ENCODE measurements at regions not wholly inside any gene's neighbourhood (a gene's known extent, or its start where the extent isn't known, plus 50 kb on each side); places are given as distances from the start of the nearest gene placed in this dataset.

DNA sequence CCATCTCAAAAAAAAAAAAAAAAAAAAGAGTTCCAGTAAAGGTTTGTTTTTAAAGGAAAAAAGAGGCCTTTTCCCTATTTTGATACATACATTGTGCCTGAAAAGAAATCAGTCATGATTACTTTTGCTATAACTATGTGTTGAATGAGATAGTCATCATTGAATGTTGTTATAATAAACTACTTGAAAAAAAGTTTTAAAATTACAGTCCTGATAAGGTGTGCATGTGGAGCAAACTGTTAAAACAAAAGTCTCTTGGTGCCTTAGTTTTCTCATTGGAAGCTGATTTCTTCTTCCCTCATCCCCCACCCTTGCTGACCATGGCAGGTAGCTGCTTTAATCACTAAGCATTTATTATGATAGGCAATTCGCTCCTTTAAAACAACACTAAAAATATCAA is 172.3 kb upstream of the TBCA start:
- DNase-seq (ENCODE audit: low read depth), result no peak

DNA sequence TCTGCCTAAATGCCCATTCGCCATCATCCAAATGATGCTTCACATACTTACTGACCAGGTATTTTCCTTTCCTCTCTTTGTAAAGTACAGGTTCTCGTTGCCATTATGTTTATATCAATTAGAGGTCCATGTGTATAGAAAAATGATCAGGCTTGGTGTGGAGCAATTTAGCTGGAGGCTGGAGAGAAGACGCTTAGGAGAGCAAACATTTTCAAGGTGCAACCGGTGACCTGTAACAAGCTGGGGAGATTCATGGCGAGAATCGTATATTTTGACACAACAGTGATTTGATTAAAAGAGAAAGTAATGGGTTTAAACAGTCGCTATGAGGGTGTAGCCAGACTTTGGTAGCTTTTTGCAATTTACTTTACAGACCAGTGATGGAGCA is 170.9 kb upstream of the TBCA start:
- DNase-seq (ENCODE audit: low read depth), result no peak

- DNase-seq (ENCODE audit: low read depth), result no peak
Measured at GRCh38 chr5:77946381-77947040, 170.4 kb upstream of the TBCA start.

GRCh38 chr5:77945874-77946273 is 169.7 kb upstream of the TBCA start:
- no peak for DNase-seq (ENCODE audit: low read depth)

- no peak for DNase-seq (ENCODE audit: low read depth)
Measured at GRCh38 chr5:77944757-77945340, 168.7 kb upstream of the TBCA start.

- DNase-seq (ENCODE audit: low read depth), result no peak
Measured at GRCh38 chr5:77943851-77944250, 167.7 kb upstream of the TBCA start.

DNA sequence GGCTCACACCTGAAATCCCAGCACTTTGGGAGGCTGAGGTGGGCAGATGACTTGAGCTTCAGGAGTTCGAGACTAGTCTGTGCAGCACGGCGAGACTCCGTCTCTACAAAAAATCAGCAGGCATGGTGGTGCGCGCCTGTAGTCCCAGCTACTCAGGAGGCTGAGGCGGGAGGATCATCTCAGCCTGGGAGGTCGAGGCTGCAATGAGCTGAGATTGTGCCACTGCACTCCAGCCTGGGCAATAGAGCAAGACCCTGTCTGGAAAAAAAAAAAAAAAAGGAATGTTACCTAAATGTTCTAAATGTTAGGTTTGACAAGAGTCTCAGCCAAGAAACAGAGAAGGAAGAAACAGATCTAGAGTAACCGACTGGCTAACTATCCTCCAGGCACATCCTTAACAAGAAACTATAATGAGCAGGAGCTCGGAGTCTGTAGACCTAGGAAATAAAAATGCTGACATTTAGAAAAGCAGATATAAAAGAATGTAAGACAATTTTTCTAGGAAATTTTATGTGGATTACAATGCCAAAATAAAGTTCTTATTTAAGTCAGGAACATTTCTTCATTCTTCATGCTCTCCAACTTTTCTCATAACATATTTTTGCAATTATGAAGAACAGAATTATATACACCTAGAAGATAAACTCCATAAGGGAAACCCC is 166.6 kb upstream of the TBCA start:
- no peak for DNase-seq (ENCODE audit: low read depth)

DNA sequence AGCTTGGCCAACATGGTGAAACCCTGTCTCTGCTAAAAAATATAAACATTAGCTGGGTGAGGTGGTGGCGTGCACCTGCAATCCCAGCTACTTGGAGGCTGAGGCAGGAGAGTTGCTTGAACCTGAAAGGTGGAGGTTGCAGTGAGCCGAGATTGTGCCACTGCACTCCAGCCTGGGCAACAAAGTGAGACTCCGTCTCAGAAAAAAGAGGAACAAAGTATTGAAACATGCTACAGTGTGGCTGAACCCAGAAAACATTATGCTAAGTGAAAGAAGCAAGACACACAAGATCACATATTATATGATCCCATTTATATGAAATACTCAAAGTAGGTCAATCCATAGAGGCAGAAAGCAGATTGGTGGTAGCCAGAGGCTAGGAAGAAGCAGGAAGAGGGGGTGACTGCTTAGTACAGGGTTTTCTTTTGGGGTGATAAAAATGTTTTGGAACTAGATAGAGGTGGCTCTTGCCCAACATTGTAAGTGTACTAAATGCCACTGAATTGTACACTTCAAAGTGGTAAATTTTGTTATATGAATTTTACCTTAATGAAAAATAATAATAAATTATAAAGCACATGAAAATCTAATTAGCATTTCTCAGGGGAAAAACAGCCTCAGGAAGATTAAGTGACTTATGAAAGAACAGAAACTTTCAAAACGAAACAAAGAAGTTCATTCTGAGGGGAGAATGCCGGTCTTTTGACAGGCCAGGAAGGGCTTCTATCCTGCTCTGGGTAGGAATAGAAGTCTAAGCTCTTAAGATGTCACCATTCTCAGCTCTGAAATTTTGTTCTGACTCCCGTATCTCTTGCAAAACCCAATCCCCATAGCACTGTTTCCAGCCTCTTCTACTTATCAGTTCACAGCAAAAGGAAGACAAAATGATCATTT is 161.1 kb upstream of the TBCA start:
- DNase-seq (ENCODE audit: low read depth), result no peak

- DNase-seq (ENCODE audit: low read depth), result no peak
Measured at GRCh38 chr5:77936365-77936693, 160.2 kb upstream of the TBCA start.

DNA sequence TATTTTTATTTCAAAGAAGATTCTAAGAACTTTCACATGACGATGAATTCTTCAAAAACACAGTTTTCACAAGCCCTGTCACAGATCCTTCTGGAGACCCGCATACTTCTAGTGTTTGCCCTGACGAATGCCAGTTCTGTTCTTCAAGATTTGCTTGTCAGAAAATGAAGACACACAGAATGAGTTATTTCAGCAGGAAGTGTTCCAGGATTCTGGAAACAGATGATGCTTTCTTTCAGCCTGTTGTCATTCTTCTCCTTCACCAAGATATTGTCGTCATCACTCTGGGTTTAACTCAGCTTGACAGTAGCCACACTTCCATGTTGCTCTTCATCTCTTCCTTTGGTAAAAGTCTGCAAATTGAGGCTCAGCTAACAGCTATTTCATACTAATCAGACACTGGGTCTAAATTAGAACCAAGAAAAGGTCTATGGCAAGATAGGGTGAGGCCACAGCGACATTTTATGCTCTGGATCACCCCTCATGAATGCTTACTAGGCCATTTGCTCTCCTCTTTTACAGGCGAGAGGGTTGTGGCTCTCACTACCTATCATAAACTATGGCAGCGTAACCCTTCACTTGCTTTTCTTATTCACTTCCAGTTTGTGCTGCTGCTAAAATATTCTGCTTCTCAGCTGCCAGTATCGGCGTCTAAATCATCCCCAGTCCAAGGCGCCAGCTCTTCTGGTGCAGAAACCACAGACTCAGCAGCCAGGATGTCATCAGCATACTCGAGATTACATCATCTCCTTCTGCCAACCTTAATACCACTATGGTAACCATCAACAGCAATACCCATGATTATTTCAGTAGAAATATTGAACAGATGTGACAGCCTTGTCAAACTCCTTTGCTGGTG is 159.6 kb upstream of the TBCA start:
- DNase-seq (ENCODE audit: low read depth), result no peak

DNA sequence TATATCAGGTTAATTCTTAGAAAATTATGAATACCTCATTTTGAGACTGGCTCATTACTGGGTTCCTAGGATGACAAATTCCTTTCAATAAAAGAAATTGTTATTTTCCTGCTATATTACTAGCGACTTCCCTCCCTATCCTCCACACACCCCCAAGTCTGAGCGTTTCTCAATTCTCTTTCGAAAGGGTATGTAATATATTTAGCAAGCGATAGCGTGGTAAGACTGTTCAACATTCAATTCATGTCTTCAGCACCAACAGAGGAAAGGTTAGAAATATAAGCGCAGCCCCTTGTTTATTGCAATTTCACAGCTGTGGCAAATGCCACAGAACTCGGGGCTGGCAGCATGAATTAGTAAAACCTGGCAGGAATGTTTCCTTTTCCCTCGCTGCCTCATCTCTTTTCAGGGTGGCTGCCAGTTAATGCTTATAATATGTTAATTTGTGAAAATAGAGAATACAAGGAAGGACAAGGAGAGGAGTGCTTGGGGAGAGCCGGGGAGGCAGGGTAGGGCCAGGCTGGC is 152.7 kb upstream of the TBCA start:
- DNase-seq (ENCODE audit: low read depth), result no peak

DNA sequence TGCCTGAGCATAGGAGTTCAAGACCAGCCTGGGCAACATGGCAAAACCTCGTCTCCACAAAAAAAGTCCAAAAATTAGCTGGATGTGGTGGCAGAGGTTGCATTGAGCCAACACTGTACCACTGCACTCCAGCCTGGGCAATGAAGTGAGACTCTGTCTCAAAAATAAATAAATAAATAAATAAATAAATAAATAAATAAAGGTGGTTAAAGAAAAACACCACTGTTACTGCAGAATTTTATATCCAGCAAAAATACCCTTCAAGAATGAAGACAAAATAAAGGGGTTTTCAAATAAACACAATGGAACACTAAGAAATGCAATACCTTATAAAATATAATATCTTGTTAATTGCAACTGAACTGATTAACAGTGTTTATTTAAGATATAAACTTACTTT is 150.2 kb upstream of the TBCA start:
- DNase-seq (ENCODE audit: low read depth), result no peak

DNA sequence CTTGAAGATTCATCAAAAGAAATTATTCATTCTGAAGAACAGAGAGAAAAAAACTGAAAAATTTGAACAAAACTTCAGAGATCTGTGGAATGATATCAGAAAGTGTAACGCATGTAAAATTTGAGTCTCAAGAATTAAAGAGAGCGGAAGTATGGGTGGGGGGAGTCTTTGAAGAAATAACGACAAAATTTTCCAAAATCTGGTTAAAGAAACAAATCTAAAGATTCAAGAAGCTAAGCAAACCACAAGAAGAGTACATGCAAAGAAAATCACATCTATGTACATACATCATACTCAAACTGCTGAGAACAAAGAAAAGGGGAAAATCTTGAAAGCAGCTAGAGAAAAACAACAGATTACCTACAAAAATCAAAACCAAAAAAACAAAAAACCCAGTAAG is 149.4 kb upstream of the TBCA start:
- no peak for DNase-seq (ENCODE audit: low read depth)

GRCh38 chr5:77924081-77924480 is 147.9 kb upstream of the TBCA start:
- DNase-seq (ENCODE audit: low read depth), result no peak

DNA sequence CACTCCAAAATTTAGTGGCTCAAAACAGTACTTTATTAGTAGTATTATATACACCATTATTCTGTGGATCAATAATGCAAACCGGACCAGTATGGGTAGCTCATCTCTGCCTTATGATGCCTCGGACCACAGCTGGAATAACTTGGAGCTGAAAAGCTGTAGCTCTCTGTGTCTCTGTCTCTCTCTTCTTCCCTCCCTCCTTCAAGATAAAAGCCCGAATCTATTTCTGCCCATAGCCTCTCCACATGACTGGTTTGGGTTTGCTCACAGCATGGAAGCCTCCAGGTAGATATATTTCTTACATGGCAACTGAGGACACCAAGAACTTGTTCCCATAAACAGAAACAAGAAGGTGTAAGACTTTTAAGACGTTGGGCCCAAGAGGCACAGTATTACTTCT is 147.5 kb upstream of the TBCA start:
- no peak for DNase-seq (ENCODE audit: low read depth)

- no peak for DNase-seq (ENCODE audit: low read depth)
Measured at GRCh38 chr5:77921094-77921768, 145.1 kb upstream of the TBCA start.

- no peak for DNase-seq (ENCODE audit: low read depth)
Measured at GRCh38 chr5:77920359-77921058, 144.4 kb upstream of the TBCA start.

GRCh38 chr5:77915346-77915745 is 139.2 kb upstream of the TBCA start:
- no peak for DNase-seq (ENCODE audit: low read depth)

DNA sequence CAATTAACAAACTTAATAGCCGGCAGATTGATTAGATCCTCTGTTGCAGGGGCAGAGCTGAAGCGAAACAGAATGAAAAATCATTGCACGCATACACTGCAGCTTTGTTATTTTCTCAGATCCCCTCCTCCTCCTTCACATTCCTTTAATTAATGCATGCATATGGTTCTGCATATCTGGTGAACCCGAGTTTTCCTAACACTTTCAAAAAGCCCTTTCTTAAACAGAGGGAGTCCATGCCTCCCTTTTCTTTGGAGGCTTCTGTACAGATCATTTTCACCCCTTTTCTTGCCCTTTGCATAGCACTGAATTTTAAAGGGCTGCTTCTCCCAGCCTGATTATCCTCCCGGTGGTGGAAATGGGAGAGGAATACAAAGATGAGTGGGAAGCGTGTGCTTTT is 136.6 kb upstream of the TBCA start:
- no peak for DNase-seq (ENCODE audit: low read depth)

- no peak for DNase-seq (ENCODE audit: low read depth)
Measured at GRCh38 chr5:77910602-77911188, 134.6 kb upstream of the TBCA start.
